Parathyroid adenoma (tissue), 2 donors: ENCODE measurements at regions not wholly inside any gene's neighbourhood (a gene's known extent, or its start where the extent isn't known, plus 50 kb on each side); places are given as distances from the start of the nearest gene placed in this dataset.

ENCODE experiments used
- H2AFZ ChIP-seq: fragments of 300-600 bp; sonication (generic); one replicate; pipeline ENCODE4 v1.7.0; 2017; ENCODE audit warnings: antibody characterized with exemption, mild to moderate bottlenecking
- H3K27ac ChIP-seq: fragments of 300-600 bp; sonication (generic); one replicate; pipeline ENCODE4 v1.7.0; 2017
- H3K27me3 ChIP-seq: fragments of 300-600 bp; sonication (generic); one replicate; pipeline ENCODE4 v1.7.0; 2017; ENCODE audit warnings: low read length; ENCODE audit not compliant: control insufficient read depth, insufficient read depth
- H3K36me3 ChIP-seq: fragments of 300-600 bp; sonication (generic); one replicate; pipeline ENCODE4 v1.7.0; 2017; ENCODE audit warnings: low read length; ENCODE audit not compliant: control insufficient read depth, insufficient read depth
- H3K4me1 ChIP-seq: fragments of 300-600 bp; sonication (generic); one replicate; pipeline ENCODE4 v1.7.0; 2017; ENCODE audit warnings: control low read depth
- H3K4me2 ChIP-seq: fragments of 300-600 bp; sonication (generic); one replicate; pipeline ENCODE4 v1.7.0; 2017; ENCODE audit warnings: low read length
- H3K4me3 ChIP-seq: fragments of 300-600 bp; sonication (generic); one replicate; pipeline ENCODE4 v1.7.0; 2017; ENCODE audit warnings: low read depth, low read length
- H3K79me2 ChIP-seq: fragments of 300-600 bp; sonication (generic); one replicate; pipeline ENCODE4 v1.7.0; 2017; ENCODE audit warnings: control low read depth
- H3K9ac ChIP-seq: fragments of 300-600 bp; sonication (generic); one replicate; pipeline ENCODE4 v1.7.0; 2017; ENCODE audit warnings: mild to moderate bottlenecking
- H3K9me3 ChIP-seq: fragments of 300-600 bp; sonication (generic); one replicate; pipeline ENCODE4 v1.7.0; 2017; ENCODE audit warnings: low read length; ENCODE audit not compliant: control insufficient read depth
- CTCF ChIP-seq: fragments of 300-600 bp; sonication (generic); IDR thresholded peaks from one replicate; pipeline ENCODE4 v1.7.0; 2017; ENCODE audit warnings: antibody characterized with exemption, mild to moderate bottlenecking
- donor health status: primary hyperparathyroidism.

DNA sequence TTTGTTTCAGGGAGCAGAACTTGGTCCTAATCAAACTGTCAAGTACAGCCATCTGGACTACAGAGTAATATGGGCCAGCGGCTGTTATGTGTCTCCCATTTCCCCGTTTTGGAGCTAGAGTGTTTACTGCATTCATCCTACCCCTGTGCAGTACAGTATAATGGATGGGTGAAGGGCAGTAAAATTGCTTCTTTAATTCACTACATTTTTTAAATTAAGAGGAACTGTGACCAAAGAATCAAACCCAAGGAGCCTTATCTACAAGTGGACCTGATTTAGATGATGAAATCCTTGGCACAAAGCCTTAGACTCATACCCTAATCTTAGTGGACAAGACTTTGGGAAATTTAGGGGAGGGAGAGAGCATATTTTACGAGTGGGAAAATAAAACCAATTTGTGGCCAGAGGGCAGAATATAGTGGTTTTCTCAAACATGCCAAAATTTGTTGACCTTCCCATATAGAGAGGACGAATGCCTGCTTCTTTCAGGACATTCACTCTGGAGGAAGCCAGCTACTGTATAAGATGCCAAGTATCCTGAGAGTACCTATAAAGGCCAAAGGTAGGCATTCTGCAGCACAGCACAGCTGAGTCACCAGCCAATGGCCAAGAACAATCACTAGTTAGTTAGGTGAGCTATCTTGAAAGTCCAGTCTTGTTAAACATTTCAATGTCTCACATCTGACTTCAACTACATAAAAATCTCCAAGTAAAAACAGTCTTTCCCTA lies 253.8 kb upstream of the KCNIP4 start:
- Histone ChIP-seq H2AFZ (no peak overlapping the region), H3K9me3 (no peaks in the 10 kb centered on the region), H3K27ac (no peak overlapping the region), H3K9ac (no peak overlapping the region), H3K36me3 (no peaks in the 10 kb centered on the region), H3K27me3 (no peaks in the 10 kb centered on the region), H3K79me2 (no peaks in the 10 kb centered on the region), H3K4me2 (no peak overlapping the region), H3K4me1 (no peaks in the 10 kb centered on the region), H3K4me3 (no peak overlapping the region)
- no peak for TF ChIP-seq CTCF

- Histone ChIP-seq H3K4me2 (no peak overlapping the region), H3K27me3 (no peaks in the 10 kb centered on the region), H3K36me3 (no peaks in the 10 kb centered on the region), H3K27ac (no peak overlapping the region), H3K9me3 (peaks cover 2% of the 10 kb centered on the region), H3K9ac (no peak overlapping the region), H2AFZ (no peak overlapping the region), H3K4me3 (no peak overlapping the region), H3K4me1 (no peaks in the 10 kb centered on the region), H3K79me2 (no peaks in the 10 kb centered on the region)
- TF ChIP-seq CTCF, result no peak
Observed at GRCh38 chr4:22201256-22201655, 252.7 kb upstream of the KCNIP4 start.

DNA sequence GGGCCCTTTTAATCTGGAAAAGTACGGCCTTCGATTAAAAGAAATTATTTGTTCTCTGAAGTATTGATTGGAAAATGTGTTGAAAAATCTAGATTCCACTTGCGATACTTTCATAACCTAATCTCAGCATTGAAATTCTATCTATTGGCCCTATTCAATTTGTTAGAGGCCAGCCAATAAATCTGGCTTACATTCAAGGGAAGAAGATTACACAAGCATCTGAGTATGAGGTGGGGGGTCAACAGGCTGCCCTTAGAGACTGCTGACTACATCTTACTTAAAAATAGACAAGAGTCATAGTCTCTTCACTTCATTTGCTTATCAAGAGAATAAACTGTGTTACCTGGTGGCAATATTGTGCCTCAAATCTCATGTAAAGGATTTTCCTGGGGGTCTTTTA lies 248.0 kb upstream of the KCNIP4 start:
- peaks cover 2% of the 10 kb centered on the region for H3K9me3 ChIP-seq
- H3K9ac ChIP-seq, result no peak overlapping the region
- H2AFZ ChIP-seq, result no peak overlapping the region
- H3K27me3 ChIP-seq, result no peaks in the 10 kb centered on the region
- TF ChIP-seq CTCF, result no peak
- no peaks in the 10 kb centered on the region for H3K79me2 ChIP-seq
- H3K36me3 ChIP-seq, result no peaks in the 10 kb centered on the region
- H3K4me1 ChIP-seq, result no peaks in the 10 kb centered on the region
- no peak overlapping the region for H3K27ac ChIP-seq
- H3K4me2 ChIP-seq, result no peak overlapping the region
- no peak overlapping the region for H3K4me3 ChIP-seq

DNA sequence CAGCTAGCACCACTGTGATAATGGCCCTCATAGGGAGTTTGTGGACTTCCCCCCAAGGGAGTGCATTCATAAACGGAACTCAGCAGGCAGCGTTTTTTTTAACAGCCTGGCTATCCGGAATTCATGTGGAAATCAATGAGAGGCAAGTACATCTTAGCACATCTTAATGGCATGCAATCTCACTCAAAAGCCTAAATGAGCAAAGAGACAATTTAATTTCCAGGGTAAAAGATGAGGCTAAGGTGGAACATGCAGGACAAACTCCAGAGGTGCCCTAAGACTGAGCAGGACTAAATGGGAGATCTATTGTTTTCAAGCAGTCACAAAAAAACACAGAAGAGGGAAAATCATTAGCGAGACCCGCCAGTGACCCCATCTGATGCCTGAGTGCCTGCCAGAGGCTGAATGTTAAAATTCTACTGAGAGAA lies 243.5 kb upstream of the KCNIP4 start:
- Histone ChIP-seq H3K36me3 (no peaks in the 10 kb centered on the region), H3K4me2 (no peak overlapping the region), H3K27me3 (no peaks in the 10 kb centered on the region), H3K79me2 (no peaks in the 10 kb centered on the region), H3K9me3 (peaks cover 2% of the 10 kb centered on the region), H3K4me3 (no peak overlapping the region), H2AFZ (no peak overlapping the region), H3K9ac (no peak overlapping the region), H3K4me1 (no peaks in the 10 kb centered on the region), H3K27ac (no peak overlapping the region)
- TF ChIP-seq CTCF, result no peak

DNA sequence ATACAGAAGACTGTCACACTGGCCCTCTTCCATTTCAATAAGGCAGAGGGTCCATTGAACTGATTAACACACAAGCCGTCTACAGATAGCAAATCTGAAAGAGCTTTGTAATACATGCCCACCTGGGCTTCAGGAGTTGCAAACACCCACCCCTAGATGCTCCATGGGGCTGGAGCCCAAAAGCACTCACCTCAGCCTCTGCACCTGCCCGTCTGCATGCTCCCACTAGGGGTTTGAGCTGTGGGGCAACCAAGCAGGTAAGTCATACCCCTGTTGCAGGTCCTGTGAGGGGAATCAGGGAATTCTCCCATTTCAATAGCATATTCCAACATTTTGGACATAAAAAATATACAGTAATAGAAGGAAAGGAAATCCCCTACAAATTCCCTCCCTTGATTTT lies 243.0 kb upstream of the KCNIP4 start:
- no peak overlapping the region for H3K4me2 ChIP-seq
- H3K27ac ChIP-seq, result no peak overlapping the region
- H3K79me2 ChIP-seq, result no peaks in the 10 kb centered on the region
- H3K9ac ChIP-seq, result no peak overlapping the region
- no peak overlapping the region for H3K4me3 ChIP-seq
- no peaks in the 10 kb centered on the region for H3K4me1 ChIP-seq
- no peak overlapping the region for H2AFZ ChIP-seq
- no peaks in the 10 kb centered on the region for H3K27me3 ChIP-seq
- H3K9me3 ChIP-seq, result peaks cover 2% of the 10 kb centered on the region
- TF ChIP-seq CTCF, result no peak
- H3K36me3 ChIP-seq, result no peaks in the 10 kb centered on the region
